ENCODE measurements at regions not wholly inside any gene's neighbourhood (a gene's known extent, or its start where the extent isn't known, plus 50 kb on each side); places are given as distances from the start of the nearest gene placed in this dataset.
"Not testable (repeated sequence)": the region's sequence is repeated elsewhere in the genome, so short reads cannot be mapped to it uniquely, and the experiment has no call there.

DNA sequence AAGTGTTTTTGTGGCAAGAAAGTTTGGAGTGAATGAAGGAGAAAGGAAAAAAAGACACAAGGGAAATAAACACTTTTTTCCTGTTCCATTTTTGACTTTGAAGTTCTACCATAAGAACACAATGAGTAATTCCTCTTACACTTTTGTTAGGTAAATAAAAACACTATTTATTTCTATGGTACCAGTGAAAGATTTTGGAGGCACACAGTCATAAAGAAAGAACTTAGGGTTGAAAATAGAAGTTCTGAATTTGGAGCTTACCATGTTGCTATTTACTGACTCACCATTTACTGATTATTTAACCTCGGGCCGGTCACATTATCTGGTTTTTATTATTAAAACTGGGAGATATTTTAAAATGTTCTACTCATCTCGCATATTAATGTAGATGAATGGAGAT, 367.8 kb downstream of the TLE1 start:
- DNase-seq: no peak

DNA sequence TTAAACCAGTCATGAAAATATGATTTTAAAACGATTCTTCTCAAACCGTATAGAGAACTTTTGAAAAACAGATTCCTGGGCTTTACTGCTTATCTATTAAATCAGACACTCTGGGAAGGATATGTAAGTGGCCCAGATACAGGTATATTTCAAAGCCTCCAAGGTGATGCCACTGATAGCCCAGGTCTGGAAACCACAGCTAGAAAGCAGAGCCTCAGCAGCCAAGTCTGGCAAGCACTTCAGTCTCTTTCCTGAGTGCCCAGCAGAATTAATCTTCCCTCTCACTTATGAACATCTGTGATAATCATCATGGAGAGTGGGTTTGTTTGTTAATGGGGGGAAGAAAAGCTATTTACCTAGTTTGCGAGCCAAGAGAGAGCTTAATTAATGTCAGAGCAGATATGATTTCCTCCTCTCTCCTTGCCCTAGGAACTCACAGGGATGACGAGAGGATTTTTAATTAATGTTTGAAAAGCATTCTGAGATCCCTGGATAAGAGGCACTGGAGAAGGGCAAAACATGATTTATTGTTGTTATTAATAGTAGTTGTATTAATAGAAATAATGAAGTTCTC, 368.4 kb downstream of the TLE1 start:
- no peak for DNase-seq

DNA sequence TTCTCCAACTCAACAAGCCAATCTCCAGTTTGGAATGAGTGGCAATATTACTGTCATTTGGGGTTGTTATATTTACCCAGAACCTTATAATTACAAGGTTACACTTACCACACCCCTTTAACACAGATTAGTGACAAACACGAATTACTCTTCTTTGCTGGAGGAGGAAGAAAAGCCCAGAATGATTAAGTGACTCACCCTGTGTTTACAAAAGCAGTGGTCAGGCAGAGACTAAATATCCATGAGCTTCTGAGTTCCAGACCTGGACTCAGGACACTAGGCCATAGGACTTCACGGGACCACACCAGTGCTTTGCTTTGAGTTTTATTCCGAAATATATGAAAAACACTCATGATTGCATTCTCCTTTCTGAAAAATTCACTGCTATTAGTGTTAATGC, 370.8 kb downstream of the TLE1 start:
- DNase-seq: no peak

GRCh38 chr9:81317939-81318338, 371.4 kb downstream of the TLE1 start:
- no peak for DNase-seq

- DNase-seq: no peak
Observed at GRCh38 chr9:81317223-81317622, 372.1 kb downstream of the TLE1 start.

DNA sequence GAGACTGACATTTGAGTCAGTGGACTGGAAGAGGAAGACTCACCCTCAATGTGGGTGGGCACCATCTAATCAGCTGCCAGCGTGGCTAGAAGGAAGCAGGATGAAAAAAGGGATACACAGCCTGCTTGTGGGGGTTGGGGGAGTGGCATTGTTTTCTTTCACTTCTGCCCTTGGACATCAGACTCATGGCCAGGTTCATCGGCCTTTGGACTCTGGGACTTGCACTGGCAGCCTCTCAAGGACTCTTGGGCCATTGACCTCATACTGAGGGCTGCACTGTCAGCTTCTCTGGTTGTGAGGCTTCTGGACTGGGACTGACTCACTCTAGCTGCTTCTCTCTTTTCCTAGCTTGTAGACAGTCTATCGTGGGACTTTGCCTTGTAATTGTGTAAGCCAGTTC, 374.9 kb downstream of the TLE1 start:
- DNase-seq: no peak

- no peak for DNase-seq
Observed at GRCh38 chr9:81313877-81314276, 375.5 kb downstream of the TLE1 start.

- no peak for DNase-seq
Observed at GRCh38 chr9:81312346-81312745, 377.0 kb downstream of the TLE1 start.

GRCh38 chr9:81308404-81308803, 380.9 kb downstream of the TLE1 start:
- no peak for DNase-seq

DNA sequence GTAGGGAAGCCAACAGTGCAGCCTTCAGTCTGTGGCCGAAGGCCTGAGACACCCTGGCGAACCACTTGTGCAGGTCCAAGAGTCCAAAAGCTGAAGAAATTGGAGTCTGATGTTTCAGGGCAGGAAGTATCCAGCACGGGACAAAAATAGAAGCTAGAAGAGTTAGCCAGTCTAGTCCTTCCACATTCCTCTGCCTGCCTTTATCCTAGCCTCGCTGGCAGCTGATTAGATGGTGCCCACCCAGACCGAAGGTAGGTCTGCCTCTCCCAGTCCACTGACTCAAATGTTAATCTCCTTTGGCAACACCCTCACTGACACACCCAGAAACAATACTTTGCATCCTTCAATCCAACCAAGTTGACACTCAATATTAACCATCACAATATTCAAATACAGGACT, 381.6 kb downstream of the TLE1 start:
- not testable (repeated sequence) for DNase-seq

GRCh38 chr9:81305561-81306182, 383.7 kb downstream of the TLE1 start:
- no peak for DNase-seq

DNA sequence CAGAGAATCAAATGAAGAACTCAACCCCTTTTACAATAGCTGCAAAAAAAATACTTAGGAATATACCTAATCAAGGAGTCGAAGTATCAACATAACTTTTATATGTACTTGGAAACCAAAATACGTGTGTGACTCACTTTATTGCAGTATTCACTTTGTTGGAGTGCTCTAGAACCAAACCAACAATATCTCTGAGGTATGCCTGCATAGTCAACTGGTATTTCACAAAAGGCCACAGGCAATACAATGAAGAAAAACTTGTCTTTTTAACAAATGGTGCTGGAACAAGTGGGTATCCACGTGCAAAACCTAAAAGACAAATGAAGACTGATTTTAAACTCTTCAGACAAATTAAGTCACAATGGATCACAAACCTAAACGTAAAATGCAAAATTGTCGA, 385.7 kb downstream of the TLE1 start:
- no peak for DNase-seq

DNA sequence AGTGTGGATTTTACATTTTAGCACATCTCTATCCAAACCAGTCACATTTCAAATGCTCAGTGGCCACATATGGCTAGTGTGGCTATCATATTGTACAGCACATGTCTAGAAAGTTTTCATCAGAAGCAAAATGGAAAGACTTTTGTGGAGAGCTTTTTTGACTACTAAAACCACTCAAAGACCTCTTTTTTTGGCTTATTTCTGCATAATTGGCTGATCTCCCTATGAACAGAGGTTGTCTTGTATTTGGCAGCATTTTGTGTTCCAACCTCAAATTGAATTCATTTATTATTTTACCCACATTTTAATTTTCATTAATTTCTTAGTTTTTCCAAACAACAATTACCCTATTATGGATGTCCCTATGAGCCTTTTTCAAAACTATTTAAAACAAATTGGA, 395.7 kb downstream of the TLE1 start:
- DNase-seq: no peak

DNA sequence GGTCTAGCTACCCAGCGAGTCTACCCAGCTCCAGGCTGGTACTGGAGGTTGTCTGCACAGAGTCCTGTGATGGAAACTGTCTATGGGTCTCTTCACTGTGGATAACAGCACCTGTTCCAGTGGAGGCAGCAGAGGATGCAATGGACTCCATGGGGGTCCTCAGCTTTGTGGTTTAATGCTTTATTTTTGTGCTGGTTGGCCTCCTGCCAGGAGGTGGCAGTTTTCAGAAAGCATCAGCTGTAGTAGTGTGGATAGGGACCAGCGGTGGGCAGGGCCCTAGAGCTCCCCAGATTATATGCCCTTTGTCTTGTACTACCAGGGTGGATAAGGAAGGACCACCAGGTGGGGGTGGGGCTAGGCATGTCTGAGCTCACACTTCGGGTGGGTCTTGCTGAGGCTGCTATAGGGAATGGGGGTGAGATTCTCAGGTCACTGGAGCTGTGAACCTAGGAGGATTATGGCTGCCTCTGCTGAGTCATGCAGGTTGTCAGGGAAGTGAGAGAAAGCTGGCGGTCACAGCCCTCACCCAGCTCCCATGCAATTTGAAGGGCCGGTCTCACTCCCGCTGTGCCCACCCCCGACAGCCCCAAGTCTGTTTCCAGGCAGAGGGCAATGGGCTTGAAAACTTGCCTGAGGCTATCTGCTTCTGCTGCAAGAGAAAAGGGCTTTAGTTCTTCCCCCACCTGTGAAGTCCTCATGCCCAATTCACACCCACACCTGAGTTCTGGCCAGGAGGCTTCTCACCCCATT, 397.1 kb downstream of the TLE1 start:
- no peak for DNase-seq

DNA sequence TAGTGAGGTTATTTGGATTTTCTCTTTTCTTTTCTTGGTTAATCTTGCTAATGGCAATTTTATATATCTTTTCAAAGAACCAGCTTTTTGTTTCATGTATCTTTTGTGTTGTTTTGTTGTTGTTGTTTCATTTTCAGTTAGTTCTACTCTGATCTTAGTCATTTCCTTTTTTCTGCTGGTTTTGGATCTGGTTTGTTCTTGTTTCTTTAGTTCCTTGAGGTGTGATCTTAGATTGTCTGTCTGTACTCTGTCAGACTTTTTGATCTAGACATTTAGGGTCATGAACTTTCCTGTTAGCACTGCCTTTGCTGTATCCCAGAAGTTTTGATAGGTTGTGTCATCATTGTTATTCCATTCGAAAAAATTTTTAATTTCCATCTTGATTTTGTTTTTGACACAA, 399.7 kb downstream of the TLE1 start:
- DNase-seq: no peak

- no peak for DNase-seq
Observed at GRCh38 chr9:81268048-81268447, 421.3 kb downstream of the TLE1 start.

DNA sequence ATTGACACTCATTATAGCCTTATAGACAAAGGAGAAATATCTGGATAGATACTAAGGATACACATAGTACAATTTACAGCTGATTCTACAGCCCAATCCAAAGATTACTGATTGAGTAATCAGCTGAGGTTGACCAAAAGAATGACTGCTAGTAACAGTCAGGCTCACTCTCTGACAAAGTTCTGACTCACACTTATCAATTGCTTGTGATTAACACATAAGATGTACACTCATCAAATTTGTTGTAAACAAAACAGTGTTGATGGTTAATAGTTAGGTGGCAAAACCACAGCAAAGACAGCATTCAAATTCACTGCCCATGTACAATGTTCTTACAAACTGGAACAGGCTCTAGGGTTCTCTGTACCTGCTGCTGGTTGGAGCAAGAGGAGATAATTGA, 422.7 kb downstream of the TLE1 start:
- DNase-seq: no peak

GRCh38 chr9:81266086-81266485, 423.3 kb downstream of the TLE1 start:
- DNase-seq: no peak

- no peak for DNase-seq
Observed at GRCh38 chr9:81264516-81264915, 424.8 kb downstream of the TLE1 start.

DNA sequence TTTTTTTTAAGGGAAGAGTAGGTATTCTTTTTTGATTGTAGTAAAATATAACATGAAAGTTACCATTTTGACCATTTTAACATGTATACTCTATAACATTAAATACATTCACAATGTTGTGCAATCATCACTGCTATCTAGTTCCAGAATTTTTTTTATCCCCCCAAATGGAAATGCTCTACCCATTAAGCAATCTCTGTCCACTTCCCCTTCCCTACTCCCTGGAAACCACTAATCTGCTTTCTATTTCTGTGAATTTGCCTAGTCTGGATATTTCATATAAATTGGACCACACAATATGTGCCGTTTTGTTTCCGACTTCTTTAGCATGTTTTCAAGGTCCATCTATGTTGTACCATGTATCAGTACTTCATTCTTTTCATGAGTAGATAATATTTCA, 429.5 kb downstream of the TLE1 start:
- DNase-seq: no peak

- DNase-seq: no peak
Observed at GRCh38 chr9:81256368-81256767, 433.0 kb downstream of the TLE1 start.

DNA sequence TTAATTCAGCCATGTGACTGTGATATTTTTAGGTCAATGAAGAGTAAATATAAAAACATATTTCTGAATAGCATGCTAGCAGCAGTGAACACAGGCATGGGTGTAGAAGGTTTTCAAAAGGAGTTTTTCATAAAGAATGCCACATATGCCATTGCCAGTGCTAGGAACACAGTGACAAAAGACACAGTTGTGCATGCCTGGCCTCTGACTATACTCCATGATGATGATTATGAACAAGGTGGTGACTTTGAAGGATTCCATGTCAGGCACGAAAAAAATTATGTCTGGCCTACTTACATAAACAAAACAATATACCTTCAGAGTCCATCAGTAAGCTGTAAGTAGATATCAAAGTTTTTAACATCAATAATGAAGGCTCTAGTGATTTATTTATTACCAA, 438.7 kb downstream of the TLE1 start:
- no peak for DNase-seq

- DNase-seq: no peak
Observed at GRCh38 chr9:81250041-81250440, 439.3 kb downstream of the TLE1 start.

- DNase-seq: no peak
Observed at GRCh38 chr9:81245254-81245956, 443.9 kb downstream of the TLE1 start.

Measured in effector CD4-positive, alpha-beta T cell (primary cell).